ENCODE measurements at regions not wholly inside any gene's neighbourhood (a gene's known extent, or its start where the extent isn't known, plus 50 kb on each side); places are given as distances from the start of the nearest gene placed in this dataset.
"Not testable (repeated sequence)": the region's sequence is repeated elsewhere in the genome, so short reads cannot be mapped to it uniquely, and the experiment has no call there.

GRCh38 chr1:67589519-67590233 is 95.3 kb upstream of the GADD45A start:
- DNase-seq, result no peak

- peak; percentile 17 for DNase-seq
Observed at GRCh38 chr1:67590329-67590728, 94.7 kb upstream of the GADD45A start.

GRCh38 chr1:67594764-67595163 is 90.2 kb upstream of the GADD45A start:
- no peak for DNase-seq

GRCh38 chr1:67596674-67597073 is 88.3 kb upstream of the GADD45A start:
- DNase-seq, result no peak

- no peak for DNase-seq
Observed at GRCh38 chr1:67597336-67597735, 87.7 kb upstream of the GADD45A start.

- DNase-seq, result no peak
Observed at GRCh38 chr1:67599085-67599484, 85.9 kb upstream of the GADD45A start.

GRCh38 chr1:67601539-67601938 is 83.5 kb upstream of the GADD45A start:
- no peak for DNase-seq

GRCh38 chr1:67601955-67602354 is 83.0 kb upstream of the GADD45A start:
- no peak for DNase-seq

GRCh38 chr1:67604778-67605177 is 80.2 kb upstream of the GADD45A start:
- DNase-seq, result no peak

GRCh38 chr1:67605209-67605780 is 79.7 kb upstream of the GADD45A start:
- DNase-seq, result no peak

GRCh38 chr1:67607286-67607685 is 77.7 kb upstream of the GADD45A start:
- no peak for DNase-seq

GRCh38 chr1:67607699-67608098 is 77.3 kb upstream of the GADD45A start:
- DNase-seq, result no peak

- DNase-seq, result no peak
Observed at GRCh38 chr1:67608661-67609576, 76.1 kb upstream of the GADD45A start.

- no peak for DNase-seq
Observed at GRCh38 chr1:67609577-67610341, 75.2 kb upstream of the GADD45A start.

GRCh38 chr1:67610450-67610849 is 74.6 kb upstream of the GADD45A start:
- no peak for DNase-seq

- DNase-seq, result peak; percentile 41
Observed at GRCh38 chr1:67611846-67612245, 73.2 kb upstream of the GADD45A start.

- no peak for DNase-seq
Observed at GRCh38 chr1:67612788-67613241, 72.2 kb upstream of the GADD45A start.

- not testable (repeated sequence) for DNase-seq
Observed at GRCh38 chr1:67613479-67613878, 71.5 kb upstream of the GADD45A start.

- DNase-seq, result no peak
Observed at GRCh38 chr1:67614511-67614934, 70.5 kb upstream of the GADD45A start.

- DNase-seq, result no peak
Observed at GRCh38 chr1:67615886-67616285, 69.1 kb upstream of the GADD45A start.

- DNase-seq, result no peak
Observed at GRCh38 chr1:67616394-67616985, 68.5 kb upstream of the GADD45A start.

GRCh38 chr1:67618285-67619018 is 66.5 kb upstream of the GADD45A start:
- DNase-seq, result peak; percentile 33

All from fibroblast of skin of right biceps (primary cell).